ENCODE measurements at regions not wholly inside any gene's neighbourhood (a gene's known extent, or its start where the extent isn't known, plus 50 kb on each side); places are given as distances from the start of the nearest gene placed in this dataset.

GRCh38 chr3:89043406-89043932 is 64.0 kb upstream of the EPHA3 start:
- TF ChIP-seq CTCF (IDR thresholded peaks at IDR 0.05) (no peak), EP300 (IDR thresholded peaks at IDR 0.05) (no peak), POLR2AphosphoS5 (IDR thresholded peaks at IDR 0.05) (no peak), POLR2A (IDR thresholded peaks at IDR 0.05) (no peak)

Measured in upper lobe of left lung (tissue), 4 donors.